Neural progenitor cell (in vitro differentiated cells): ENCODE measurements at regions not wholly inside any gene's neighbourhood (a gene's known extent, or its start where the extent isn't known, plus 50 kb on each side); places are given as distances from the start of the nearest gene placed in this dataset.

ENCODE experiments used
- EZH2 ChIP-seq: fragments of 200-600 bp; sonication (generic); IDR thresholded peaks from 2 replicates; pipeline ENCODE4 v1.6.1; 2017; ENCODE audit warnings: antibody characterized with exemption, mild to moderate bottlenecking, moderate library complexity
- EZH2phosphoT487 ChIP-seq: fragments of 200-600 bp; sonication (generic); IDR thresholded peaks from 2 replicates; pipeline ENCODE4 v1.6.1; 2017; ENCODE audit warnings: antibody characterized with exemption
- TF ChIP-seq, protein P1 (sequence below): fragments of 200-600 bp; sonication (generic); IDR thresholded peaks from 2 replicates; pipeline ENCODE4 v1.5.1; 2017; ENCODE audit warnings: antibody characterized with exemption, mild to moderate bottlenecking

DNA sequence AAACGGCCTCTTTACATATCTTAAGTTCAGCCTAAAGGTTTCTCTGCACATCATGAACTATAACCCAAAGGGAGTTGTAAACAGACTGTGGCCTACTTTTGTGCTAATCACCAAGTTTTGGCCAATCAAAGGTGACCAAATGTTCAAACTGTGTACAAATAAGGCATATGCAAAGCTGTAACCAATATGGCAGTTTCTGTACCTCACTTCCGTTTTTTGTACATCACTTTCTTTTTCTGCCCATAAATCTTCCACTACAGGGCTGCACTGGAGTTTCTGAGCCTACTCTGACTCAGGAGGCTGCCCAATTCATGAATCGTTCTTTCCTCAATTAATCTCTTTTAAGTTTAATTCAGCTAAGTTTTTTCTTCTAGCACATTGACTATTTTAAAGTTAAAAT, 318.7 kb downstream of the SLC7A11 start:
- TF ChIP-seq, protein P1, sequence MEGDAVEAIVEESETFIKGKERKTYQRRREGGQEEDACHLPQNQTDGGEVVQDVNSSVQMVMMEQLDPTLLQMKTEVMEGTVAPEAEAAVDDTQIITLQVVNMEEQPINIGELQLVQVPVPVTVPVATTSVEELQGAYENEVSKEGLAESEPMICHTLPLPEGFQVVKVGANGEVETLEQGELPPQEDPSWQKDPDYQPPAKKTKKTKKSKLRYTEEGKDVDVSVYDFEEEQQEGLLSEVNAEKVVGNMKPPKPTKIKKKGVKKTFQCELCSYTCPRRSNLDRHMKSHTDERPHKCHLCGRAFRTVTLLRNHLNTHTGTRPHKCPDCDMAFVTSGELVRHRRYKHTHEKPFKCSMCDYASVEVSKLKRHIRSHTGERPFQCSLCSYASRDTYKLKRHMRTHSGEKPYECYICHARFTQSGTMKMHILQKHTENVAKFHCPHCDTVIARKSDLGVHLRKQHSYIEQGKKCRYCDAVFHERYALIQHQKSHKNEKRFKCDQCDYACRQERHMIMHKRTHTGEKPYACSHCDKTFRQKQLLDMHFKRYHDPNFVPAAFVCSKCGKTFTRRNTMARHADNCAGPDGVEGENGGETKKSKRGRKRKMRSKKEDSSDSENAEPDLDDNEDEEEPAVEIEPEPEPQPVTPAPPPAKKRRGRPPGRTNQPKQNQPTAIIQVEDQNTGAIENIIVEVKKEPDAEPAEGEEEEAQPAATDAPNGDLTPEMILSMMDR, result no peak
- TF ChIP-seq EZH2 (no peak), EZH2phosphoT487 (no peak)
